GM12874 (cell line): ENCODE measurements at regions not wholly inside any gene's neighbourhood (a gene's known extent, or its start where the extent isn't known, plus 50 kb on each side); places are given as distances from the start of the nearest gene placed in this dataset.

ENCODE experiments used
- TF ChIP-seq, protein P1 (sequence below): IDR thresholded peaks from 2 replicates; pipeline ENCODE4 v1.5.1; 2011; ENCODE audit warnings: low read depth, mild to moderate bottlenecking, control low read depth, low read length, moderate library complexity; ENCODE audit not compliant: insufficient read depth

DNA sequence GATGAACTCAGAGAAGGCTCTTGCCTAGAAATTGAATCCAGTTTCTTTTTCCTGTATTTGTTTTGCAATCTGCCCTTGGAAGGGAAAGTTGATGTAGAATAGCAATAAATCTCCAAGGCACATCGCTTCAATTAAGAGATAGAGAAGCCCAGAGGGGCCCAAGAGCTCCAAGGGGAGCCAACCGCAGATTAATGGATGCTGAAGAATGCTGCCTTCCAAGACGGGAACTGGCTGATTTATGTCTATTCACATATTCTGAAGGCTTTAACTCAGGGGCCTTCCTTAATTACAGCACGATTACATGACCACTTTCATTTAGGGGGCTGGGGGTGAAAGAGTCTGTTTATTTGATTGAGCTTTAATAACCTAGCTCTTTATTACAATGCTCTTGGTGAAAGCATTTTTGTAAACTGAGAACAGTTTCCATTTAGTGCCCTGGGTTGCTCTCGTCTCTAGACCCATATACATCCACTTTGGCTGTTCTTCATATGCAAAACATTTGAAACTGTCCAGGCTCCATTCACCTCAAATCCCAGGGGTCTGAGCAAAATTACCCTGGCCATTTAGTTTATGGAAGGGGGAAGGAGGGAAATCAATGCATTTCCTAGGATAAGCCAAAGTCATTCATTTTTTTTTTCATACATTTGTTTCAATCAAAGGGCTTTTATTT, 87.4 kb upstream of the CLDN14 start:
- TF ChIP-seq, protein P1, sequence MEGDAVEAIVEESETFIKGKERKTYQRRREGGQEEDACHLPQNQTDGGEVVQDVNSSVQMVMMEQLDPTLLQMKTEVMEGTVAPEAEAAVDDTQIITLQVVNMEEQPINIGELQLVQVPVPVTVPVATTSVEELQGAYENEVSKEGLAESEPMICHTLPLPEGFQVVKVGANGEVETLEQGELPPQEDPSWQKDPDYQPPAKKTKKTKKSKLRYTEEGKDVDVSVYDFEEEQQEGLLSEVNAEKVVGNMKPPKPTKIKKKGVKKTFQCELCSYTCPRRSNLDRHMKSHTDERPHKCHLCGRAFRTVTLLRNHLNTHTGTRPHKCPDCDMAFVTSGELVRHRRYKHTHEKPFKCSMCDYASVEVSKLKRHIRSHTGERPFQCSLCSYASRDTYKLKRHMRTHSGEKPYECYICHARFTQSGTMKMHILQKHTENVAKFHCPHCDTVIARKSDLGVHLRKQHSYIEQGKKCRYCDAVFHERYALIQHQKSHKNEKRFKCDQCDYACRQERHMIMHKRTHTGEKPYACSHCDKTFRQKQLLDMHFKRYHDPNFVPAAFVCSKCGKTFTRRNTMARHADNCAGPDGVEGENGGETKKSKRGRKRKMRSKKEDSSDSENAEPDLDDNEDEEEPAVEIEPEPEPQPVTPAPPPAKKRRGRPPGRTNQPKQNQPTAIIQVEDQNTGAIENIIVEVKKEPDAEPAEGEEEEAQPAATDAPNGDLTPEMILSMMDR, result no peak

DNA sequence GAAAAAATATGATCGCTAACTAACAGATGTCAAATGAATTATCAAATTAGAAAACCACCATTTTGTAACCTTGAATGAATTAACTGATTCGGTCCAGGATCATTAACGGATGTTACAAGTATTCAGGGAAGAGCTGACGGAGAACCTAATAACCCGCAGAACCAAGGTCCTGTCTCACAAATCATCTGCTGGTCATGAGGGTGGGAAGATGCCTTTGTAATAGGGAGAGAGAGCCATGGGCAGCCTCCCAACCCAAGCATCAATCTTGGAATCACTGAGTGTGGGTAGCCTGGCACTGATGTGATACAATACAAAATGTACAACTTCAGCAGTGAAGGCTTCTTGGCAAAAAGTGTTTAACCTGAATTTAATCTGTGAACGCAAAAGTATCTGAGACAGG, 89.6 kb upstream of the CLDN14 start:
- TF ChIP-seq, protein P1, result no peak

DNA sequence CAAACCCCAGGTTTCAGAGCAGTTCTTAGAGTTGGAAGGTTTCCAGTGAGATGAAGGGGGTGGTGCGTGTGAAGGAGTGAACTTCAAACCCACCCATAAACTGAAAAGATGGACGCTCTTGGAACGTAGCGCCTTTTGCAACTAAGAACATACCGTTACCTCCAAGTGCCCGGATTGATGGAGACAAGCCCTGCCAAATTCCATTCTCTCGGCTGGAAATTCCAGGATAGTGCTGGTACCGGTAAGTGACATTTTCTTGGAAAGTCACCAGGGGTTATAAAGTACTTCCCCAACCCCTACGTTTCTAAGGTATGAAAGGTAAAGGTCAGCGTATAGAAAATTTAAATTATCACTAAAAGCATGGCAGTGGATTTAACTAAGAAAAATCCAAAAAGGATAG, 91.6 kb upstream of the CLDN14 start:
- TF ChIP-seq, protein P1, result no peak

DNA sequence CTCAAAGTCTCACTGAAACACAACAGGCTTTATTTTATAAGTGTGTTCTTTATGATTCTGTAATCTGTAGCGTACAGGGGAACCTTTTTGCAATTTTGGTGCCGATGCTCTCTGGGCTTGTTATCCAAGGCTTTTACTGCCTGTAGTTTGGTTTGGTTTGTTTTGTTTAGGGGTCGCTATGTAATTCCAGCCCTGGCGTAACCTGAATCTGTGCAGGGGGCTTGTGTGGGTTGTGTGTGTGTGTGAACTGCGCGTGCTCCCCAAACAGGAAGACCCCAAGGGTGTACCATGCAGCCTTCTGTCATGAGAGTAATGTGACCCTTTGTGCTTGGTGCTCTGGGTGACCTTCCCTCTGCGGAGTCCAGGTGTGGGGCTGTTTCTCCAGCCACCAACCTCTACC, 92.1 kb upstream of the CLDN14 start:
- TF ChIP-seq, protein P1, result no peak

DNA sequence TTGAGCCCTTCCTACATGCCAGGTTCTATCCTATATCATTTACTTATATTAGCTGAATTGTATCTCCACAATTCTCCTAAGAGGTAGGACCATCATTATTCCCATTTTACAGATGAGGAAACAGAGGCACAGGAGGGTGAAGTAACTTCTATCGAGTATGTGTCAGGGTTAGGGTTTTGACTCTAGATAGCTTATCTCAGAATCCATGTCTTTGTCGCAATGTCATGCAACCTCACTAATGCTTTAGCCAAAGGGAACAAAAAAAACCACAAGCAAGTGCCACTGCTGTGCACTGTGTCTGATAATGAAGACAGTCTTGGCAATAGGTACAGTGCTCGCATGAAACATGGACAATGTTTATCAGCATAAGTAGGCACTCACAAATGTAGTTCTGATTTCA, 95.4 kb upstream of the CLDN14 start:
- TF ChIP-seq, protein P1, result no peak

DNA sequence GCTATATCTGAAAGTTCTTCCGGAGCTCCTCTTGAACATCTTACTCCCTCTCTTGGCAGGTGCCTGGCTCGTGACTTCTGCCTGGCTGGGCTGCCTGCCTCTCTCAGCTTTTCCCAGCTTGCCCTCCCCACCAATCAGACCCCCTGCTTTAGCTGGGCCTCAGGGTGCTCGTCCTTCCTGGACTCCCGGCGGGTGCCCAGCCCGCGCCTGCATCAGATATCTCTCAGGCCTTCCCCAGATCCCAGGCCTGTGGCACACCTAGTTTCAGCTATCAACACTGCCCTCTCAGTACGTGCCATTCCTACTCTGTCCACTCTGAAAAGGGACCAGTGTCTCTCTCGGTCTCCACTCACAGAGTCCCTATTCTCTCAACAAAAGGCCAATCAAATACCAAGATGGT, 96.5 kb upstream of the CLDN14 start:
- TF ChIP-seq, protein P1, result no peak

DNA sequence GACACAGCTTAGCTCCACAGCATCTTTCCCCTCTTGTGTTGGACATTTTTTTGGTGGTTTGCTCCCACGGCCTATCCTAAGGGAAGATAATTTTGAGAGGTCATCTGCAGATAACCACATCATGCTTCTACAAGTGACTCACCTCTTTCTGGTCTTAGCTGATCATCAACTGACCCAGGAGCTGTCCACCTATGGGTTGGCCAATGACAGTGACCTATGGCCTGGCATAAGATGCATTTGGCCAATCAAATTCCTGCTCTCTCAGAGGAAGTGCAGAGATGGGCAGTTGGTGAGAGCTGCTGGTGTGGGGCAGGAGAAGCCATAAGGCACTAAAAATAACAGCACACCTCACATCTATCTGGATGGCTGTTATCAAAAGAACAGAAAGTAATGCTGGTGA, 100.0 kb upstream of the CLDN14 start:
- TF ChIP-seq, protein P1, result no peak
